ENCODE measurements at regions not wholly inside any gene's neighbourhood (a gene's known extent, or its start where the extent isn't known, plus 50 kb on each side); places are given as distances from the start of the nearest gene placed in this dataset.

DNA sequence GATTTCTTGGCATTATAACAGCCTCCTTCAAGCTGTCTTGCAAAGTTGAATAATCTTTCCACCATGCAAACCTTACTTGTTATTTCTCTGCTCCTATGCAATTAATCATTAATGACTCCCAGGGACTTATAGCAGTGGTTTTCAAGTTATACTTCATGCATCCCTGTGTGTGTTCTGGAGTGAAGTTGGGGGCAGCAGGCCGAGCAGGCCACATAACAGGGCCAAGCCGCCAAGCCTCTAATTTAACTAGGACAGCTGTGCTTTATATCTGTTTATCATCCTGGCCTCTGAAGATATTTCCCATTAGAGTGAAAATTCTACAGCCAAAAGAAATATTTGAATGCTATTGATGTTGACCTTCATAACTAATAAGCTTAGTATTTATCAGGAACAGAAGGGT is 133.5 kb upstream of the PAK3 start:
- no peaks in the 10 kb centered on the region for H3K36me3 ChIP-seq (ENCODE audit: control insufficient read depth in 1 of 2, insufficient read depth in 2 of 2, low read length in 2 of 2)
- no peaks in the 10 kb centered on the region for H3K9me2 ChIP-seq (ENCODE audit: insufficient read depth)
- no peaks in the 10 kb centered on the region for H4K20me1 ChIP-seq (ENCODE audit: insufficient read depth)
- H3K27me3 ChIP-seq (ENCODE audit: insufficient read depth, low read length): no peaks in the 10 kb centered on the region
- H3K4me1 ChIP-seq (ENCODE audit: control insufficient read depth in 1 of 2, insufficient read depth in 2 of 2, low read length in 2 of 2): no peaks in the 10 kb centered on the region
- no peak overlapping the region for H3K4me2 ChIP-seq (ENCODE audit: low read length)
- no peak overlapping the region for H3K27ac ChIP-seq (ENCODE audit: low read depth, low read length)
- H3K79me2 ChIP-seq (ENCODE audit: insufficient read depth, low read length): no peaks in the 10 kb centered on the region
- ChIA-PET POLR2A (no interaction called here), CTCF (no interaction called here), RAD21 (ENCODE audit: low non-redundant PET in 1 of 2, low total read pairs in 2 of 2, uncharacterized antibody in 2 of 2, unreplicated experiment in 2 of 2) (no interaction called here)
- intact Hi-C loops (cut with micrococcal nuclease): no loop called here
- TF ChIP-seq, protein P1, sequence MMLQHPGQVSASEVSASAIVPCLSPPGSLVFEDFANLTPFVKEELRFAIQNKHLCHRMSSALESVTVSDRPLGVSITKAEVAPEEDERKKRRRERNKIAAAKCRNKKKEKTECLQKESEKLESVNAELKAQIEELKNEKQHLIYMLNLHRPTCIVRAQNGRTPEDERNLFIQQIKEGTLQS (IDR thresholded peaks at IDR 0.05): no peak
- TF ChIP-seq EGR1 (IDR thresholded peaks at IDR 0.05; ENCODE audit: low read depth) (no peak), CBX3 (IDR thresholded peaks at IDR 0.05; ENCODE audit: low read depth) (no peak), EZH2phosphoT487 (IDR thresholded peaks at IDR 0.05; ENCODE audit: borderline replicate concordance) (no peak), FOSL1 (IDR thresholded peaks at IDR 0.05; ENCODE audit: low read depth) (no peak), ELF1 (IDR thresholded peaks at IDR 0.05; ENCODE audit: borderline replicate concordance, low read depth) (no peak)
- TF ChIP-seq, protein P2, sequence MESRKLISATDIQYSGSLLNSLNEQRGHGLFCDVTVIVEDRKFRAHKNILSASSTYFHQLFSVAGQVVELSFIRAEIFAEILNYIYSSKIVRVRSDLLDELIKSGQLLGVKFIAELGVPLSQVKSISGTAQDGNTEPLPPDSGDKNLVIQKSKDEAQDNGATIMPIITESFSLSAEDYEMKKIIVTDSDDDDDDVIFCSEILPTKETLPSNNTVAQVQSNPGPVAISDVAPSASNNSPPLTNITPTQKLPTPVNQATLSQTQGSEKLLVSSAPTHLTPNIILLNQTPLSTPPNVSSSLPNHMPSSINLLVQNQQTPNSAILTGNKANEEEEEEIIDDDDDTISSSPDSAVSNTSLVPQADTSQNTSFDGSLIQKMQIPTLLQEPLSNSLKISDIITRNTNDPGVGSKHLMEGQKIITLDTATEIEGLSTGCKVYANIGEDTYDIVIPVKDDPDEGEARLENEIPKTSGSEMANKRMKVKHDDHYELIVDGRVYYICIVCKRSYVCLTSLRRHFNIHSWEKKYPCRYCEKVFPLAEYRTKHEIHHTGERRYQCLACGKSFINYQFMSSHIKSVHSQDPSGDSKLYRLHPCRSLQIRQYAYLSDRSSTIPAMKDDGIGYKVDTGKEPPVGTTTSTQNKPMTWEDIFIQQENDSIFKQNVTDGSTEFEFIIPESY (IDR thresholded peaks at IDR 0.05; ENCODE audit: extremely low read depth, insufficient replicate concordance, low read length): no peak
- TF ChIP-seq, protein P3, sequence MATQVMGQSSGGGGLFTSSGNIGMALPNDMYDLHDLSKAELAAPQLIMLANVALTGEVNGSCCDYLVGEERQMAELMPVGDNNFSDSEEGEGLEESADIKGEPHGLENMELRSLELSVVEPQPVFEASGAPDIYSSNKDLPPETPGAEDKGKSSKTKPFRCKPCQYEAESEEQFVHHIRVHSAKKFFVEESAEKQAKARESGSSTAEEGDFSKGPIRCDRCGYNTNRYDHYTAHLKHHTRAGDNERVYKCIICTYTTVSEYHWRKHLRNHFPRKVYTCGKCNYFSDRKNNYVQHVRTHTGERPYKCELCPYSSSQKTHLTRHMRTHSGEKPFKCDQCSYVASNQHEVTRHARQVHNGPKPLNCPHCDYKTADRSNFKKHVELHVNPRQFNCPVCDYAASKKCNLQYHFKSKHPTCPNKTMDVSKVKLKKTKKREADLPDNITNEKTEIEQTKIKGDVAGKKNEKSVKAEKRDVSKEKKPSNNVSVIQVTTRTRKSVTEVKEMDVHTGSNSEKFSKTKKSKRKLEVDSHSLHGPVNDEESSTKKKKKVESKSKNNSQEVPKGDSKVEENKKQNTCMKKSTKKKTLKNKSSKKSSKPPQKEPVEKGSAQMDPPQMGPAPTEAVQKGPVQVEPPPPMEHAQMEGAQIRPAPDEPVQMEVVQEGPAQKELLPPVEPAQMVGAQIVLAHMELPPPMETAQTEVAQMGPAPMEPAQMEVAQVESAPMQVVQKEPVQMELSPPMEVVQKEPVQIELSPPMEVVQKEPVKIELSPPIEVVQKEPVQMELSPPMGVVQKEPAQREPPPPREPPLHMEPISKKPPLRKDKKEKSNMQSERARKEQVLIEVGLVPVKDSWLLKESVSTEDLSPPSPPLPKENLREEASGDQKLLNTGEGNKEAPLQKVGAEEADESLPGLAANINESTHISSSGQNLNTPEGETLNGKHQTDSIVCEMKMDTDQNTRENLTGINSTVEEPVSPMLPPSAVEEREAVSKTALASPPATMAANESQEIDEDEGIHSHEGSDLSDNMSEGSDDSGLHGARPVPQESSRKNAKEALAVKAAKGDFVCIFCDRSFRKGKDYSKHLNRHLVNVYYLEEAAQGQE (IDR thresholded peaks at IDR 0.05; ENCODE audit: low read depth): no peak
- TF ChIP-seq, protein P4, sequence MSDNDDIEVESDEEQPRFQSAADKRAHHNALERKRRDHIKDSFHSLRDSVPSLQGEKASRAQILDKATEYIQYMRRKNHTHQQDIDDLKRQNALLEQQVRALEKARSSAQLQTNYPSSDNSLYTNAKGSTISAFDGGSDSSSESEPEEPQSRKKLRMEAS (IDR thresholded peaks at IDR 0.05): no peak
- no TSS peak for BruUV-seq (replicated peaks)
- H3K4me3 ChIP-seq (replicated peaks in 1 of 2; ENCODE audit: low read depth in 1 of 2, low read length in 2 of 2): no peak overlapping the region
- ATAC-seq (no peak), DNase-seq (ENCODE audit: low read depth, low spot score) (no peak)
- no peak overlapping the region for H3K9ac ChIP-seq (ENCODE audit: low read length)
- no peaks in the 10 kb centered on the region for H3K9me3 ChIP-seq (ENCODE audit: control insufficient read depth in 1 of 2, insufficient read depth in 1 of 2, low read depth in 1 of 2, low read length in 2 of 2)
- no peak overlapping the region for H2AFZ ChIP-seq (ENCODE audit: low read depth, low read length, poor library complexity, severe bottlenecking)
